Activated CD4-positive, alpha-beta T cell treated with anti-CD3 and anti-CD28 coated beads, Interleukin-2, amount 50 U/mL, for 24 hours (primary cell): ENCODE measurements at regions not wholly inside any gene's neighbourhood (a gene's known extent, or its start where the extent isn't known, plus 50 kb on each side); places are given as distances from the start of the nearest gene placed in this dataset.
"Not testable (repeated sequence)": the region's sequence is repeated elsewhere in the genome, so short reads cannot be mapped to it uniquely, and the experiment has no call there.

ENCODE experiments used
- DNase-seq, 2 donors: peaks; one replicate each; pipeline ENCODE4 v3.0.0-alpha.2; 2020; ENCODE audit warnings: low read depth in 1 of 2, low spot score in 1 of 2

GRCh38 chr2:58616961-58617360 lies 375.8 kb upstream of the FANCL start:
- DNase-seq = no peak

DNA sequence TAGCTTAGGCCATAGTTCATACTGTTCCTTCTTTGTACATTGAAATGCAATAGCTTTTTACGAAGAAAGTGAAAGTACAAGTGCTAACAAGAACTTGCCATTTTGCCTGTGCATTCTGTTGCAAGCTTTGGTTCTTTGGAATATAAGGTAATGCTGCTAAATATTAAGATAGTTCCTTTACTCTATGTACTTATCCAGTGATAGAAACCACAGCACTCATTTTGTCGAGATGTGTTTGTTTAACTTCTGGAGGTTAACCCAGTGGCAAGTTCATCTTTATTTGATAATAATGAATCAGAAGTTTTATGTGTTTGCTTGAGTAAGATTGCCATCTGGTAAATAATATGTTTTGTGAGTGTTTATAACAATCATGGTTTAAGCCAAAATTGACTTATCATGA lies 373.1 kb upstream of the FANCL start:
- DNase-seq = no peak

DNA sequence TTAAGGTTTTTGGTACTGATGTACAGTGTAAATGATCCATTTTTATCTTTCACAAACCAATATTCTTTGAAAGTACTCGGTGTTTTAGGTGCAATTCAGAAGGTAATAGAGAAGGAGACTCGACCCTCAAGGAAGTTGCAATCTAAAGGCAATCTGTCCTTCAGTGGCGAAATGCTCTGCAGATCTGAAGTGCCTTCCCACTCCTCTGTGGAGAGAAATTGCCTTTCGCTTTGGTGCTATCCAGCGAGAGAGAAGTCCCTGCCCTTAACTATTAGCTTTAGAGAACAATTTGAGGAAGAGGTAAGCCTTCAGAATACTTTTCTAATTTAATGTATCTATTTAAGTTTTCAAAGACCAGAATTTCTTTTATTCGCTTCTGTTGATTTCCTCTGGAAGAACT lies 371.8 kb upstream of the FANCL start:
- no peak for DNase-seq

- no peak for DNase-seq
Measured at GRCh38 chr2:58609326-58609725, 368.2 kb upstream of the FANCL start.

DNA sequence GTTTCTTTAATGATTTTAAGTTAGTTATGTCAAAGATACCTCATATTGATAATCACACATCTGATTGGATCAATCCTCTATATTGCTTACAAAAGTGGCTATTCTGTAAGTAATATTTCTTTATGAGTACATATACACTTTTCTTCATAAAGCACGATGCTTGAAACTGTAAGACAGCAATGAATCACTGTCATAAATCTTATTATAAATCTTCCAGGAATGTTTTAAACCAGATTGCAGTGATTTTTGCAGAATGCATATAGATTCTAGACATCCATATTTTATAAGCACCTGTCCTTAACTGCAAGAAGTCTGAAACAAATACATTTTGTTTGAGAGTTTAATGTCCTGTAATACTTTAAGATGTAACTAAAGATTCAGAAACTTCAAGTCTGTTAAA lies 367.0 kb upstream of the FANCL start:
- no peak for DNase-seq

DNA sequence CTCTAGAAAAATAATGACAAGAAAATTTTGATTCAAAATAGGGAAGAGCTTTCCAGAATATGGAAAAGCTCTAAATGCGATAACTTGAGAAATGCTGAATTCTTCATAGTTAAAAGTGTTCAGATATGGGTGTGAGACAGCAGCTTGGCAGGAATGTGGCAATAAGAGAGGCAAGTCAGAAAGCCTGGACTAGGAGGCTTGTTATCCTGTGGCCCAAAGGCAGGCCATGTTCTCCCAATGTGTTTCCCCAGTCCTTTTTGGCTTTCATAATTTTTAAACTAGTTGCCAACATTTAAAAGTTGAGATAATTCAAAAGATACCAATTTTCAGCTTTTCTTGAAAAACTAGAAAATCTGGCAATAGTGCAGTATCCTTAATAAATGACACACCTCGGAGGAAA lies 366.3 kb upstream of the FANCL start:
- no peak for DNase-seq

DNA sequence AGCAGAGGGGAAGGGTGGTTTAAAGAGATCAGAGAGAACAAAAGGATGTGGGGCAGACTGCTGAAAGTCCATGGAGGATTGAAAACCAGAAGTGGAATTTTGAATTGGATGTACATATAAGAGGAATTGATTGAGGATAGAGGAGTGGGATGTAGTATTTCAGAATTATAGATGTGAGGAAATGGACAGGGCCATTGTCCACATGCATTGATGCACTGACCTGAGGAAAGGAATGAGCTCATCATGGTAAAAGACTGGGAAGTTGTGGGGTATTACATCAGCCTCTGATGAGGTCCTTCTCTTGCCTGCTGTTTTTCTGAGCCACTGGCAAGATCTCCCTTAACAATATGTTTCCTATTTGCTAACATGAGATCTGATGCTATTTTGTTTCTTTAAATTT lies 365.7 kb upstream of the FANCL start:
- no peak for DNase-seq

DNA sequence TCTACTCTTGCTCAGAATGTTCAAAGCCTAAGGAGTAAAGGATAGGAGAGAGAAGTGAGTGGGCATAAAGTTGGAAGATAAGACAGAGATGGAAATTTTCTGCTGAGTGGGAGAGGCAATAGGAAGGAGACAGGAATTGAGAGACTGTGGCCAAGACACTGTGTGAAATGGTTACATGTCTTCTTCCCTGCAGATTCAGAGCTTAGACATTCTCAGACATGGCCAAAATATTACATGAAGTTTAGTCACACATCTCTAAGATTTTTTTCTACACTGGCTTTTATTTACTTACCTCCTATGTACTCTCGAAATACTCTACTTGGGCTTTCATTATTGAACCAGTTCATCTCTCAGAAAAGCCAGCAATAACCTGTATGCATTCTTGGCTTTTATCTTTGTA lies 363.0 kb upstream of the FANCL start:
- no peak for DNase-seq

- no peak for DNase-seq
Measured at GRCh38 chr2:58601017-58601416, 359.9 kb upstream of the FANCL start.

DNA sequence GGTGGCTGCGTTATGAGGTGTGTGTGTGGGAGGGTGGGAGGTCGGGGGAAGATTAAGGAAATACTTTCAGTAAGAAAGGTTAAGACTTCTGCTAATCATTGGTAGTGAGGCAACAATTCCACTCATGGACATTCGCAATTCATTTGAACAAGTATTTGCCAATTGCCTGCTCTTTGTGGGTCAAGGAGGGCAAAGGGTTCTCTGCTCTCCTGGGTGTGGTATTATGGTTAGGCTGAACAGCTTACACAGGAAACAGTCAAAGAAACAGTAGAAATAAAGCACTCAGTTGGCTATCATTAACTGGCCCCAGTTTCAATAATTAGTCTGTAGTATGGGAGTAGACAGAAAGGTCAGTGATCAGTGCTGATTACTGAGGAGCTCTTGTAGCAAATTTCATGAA lies 357.0 kb upstream of the FANCL start:
- DNase-seq = no peak

- no peak for DNase-seq
Measured at GRCh38 chr2:58595714-58596113, 354.6 kb upstream of the FANCL start.

DNA sequence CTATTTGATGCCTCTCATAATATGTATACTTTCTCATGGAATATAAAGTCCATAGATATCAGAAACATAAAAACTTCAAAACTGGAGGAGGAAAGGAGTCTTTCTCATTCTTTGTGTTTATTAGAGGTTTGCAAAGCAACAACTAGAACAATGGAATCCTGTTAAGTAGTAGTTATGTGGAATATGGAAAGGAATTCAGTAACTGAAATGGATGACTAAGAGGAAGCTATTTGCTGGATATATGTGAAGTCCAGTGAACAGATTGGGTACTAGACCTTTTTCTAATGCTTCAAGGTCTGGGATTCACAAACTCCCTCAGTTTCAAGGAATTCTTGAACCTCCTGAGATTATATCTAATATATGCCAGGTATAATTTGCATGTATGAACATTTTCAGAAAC lies 353.6 kb upstream of the FANCL start:
- no peak for DNase-seq

- DNase-seq = no peak
Measured at GRCh38 chr2:58594175-58594574, 353.1 kb upstream of the FANCL start.

DNA sequence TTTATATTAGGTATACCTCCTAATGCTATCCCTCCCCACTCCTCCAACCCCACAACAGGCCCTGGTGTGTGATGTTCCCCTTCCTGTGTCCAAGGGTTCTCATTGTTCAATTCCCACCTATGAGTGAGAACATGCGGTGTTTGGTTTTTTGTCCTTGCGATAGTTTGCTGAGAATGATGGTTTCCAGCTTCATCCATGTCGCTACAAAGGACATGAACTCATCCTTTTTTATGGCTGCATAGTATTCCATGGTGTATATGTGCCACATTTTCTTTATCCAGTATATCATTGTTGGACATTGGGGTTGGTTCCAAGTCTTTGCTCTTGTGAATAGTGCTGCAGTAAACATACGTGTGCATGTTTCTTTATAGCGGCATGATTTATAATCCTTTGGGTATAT lies 345.1 kb upstream of the FANCL start:
- DNase-seq = not testable (repeated sequence)

DNA sequence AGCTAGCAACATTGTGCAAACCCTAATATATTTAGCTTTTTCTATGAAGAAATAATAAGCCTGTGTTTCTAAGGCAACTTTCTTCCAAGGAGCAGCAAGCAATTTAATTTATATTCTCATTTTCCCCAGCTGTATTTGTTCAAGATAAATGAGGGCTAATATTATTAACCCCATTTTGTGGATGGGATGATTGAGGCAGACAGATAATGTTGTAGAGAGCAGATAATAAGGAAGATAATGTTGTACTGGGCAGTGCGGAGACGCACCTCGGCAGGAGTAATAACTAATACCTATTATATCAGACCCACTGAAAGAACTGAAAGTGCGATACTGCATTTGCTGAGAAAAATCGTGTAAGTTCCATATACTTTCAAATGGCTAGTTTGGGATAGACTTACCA lies 344.1 kb upstream of the FANCL start:
- no peak for DNase-seq

DNA sequence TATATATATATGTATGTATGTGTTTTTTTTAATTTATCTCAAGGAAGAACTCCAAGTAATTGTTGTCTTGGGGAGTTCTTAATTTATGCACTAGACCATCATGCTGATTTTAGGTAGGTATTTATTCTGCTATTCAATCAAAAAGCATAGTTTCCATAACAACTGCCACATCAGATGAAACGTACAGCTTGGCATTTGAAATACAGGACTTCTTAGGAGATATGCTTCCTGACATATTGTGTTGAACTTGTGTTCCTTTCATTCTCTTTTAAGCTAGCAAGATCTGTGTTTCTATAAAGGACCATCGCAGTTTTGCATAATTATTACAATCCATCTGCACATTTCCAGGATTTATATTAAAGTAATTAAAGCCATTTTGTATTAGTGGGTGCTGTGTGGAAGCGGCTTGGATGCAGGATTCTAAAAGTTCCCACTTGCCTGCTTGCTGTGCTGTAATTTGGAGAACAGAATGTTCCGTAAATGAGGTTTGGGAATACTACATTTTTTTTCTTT lies 343.5 kb upstream of the FANCL start:
- DNase-seq = no peak

DNA sequence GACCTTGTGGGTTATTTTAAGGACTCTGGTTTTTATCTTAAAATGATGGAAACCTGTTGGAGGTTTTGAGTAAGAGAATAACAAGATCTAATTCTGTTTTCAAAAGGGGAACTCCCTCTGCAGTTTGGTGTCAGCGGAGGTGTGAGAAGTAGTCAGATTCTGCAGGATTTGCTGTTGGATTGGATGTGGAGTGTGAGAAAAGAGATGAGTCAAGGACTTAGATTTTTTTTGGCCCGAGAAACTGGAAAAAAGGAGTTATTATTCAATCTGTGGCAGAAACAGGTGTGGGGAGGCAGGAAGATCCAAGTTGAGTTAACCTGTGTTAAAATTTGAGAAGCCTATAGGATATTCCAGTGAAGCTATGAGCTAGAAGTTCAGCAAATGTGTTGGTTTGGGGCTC lies 337.2 kb upstream of the FANCL start:
- DNase-seq = no peak

DNA sequence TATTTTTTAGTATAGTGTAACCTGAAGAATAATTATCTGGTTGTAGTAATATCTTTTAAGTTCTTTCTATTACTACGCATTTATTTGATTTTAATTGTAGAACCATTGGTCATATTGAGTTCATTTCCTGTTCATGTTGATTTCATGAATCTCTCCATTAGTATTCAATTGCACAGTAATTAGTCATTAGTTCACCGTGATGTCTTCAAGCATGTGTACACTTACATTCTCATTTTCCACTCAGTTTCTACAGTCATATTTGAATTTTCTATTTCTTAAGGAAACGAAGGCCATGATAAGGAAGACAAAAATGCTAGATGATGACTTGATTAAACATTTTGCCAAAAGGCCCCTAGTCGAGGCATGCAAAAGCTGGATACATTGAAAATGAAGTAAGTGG lies 333.7 kb upstream of the FANCL start:
- DNase-seq = no peak

DNA sequence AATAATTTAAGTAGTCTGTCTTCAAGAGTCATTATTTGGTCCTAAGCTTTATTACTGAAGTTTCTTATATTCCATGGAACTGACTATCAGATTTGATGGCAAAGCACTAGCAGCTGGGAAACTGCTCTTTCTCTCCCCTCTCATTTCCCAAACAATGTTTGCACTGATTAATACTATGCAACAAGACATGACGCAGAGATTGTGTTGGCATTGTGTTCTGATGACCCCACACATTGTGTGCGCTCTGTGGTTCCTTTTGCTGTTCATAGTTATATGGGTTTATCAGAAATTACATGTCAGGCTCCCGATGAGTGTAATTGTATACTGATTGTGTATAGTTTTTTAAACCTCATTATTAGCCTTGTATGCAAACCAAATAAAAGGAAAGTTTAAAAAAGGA lies 331.6 kb upstream of the FANCL start:
- no peak for DNase-seq

GRCh38 chr2:58571181-58571852 lies 330.2 kb upstream of the FANCL start:
- no peak for DNase-seq

DNA sequence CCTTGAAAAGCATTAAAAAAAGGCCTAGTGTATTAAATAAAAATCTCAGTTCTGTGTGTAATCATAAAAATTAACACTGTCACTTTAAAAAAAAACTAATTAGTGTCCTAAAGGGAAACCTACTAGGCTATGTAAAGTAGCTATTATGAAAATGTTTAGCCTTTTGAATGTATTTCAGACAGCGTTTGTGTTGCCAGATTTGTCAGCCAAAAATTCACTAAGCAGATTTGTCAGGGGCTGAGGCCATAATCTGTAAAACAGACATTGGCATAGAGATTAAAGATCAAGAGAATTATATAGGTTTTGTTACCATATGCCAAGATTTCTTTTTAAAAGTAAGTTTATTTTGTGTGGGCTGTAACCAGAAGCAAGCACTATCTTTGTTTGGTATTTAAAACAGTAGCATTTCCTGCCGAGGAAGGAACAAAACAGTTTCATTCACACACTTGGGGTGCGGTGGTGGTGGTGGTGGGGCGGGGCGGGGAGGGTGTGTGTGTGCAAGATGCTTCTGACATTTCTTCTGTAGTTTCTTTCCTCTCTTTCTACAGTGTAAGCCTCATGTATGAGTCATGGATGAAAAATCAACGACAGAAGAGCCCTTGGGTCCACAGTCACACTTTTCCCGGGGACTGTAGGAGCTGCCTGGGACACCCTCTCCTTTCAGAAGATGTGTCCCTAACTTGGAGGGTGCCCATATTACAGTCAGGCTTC lies 328.5 kb upstream of the FANCL start:
- DNase-seq = no peak

DNA sequence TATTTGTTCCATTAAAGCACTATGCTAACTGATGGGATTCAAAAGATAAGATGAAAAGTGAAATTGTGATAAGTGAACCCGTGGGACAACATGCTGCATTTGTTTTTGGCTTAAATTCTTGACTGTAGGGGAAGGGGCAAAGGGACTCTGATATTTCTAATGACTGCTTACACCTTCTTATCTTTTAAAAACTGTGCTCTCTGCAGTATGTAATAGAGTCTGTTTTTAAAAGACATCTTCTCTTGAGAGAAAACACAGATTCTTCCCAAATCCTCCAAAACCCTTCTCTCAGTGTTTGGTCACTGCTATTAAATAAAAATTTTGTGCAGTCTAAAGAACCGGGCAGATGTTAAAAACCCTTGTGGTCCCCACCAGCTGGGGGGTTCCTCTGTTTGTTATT lies 327.8 kb upstream of the FANCL start:
- DNase-seq = no peak

DNA sequence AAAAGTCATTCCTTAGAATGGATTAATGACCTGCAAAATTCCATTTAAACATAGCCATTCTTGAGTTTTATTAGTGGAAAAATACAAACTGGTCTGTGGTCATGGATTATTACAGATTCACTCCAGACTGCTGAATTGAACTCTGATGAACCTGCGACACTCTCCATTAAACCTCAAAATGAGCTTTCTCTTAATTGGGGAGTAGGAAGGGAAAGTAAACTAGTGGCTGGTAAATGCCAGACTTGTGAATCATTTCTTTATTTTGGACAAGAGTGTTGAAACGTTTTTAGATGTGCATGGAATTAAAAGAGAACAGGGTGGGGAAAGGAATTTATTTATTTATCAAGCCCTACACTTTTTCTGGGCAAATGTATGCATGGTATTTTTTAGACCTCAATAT lies 321.2 kb upstream of the FANCL start:
- DNase-seq = no peak
